Astrocyte (in vitro differentiated cells and primary cell): ENCODE measurements at regions not wholly inside any gene's neighbourhood (a gene's known extent, or its start where the extent isn't known, plus 50 kb on each side); places are given as distances from the start of the nearest gene placed in this dataset.

Experiments
- CTCF ChIP-seq: IDR thresholded peaks from 2 replicates; pipeline ENCODE4 v1.5.1; 2011; ENCODE audit warnings: low read depth, mild to moderate bottlenecking, inconsistent platforms, low read length, moderate library complexity; ENCODE audit not compliant: insufficient read depth
- EZH2 ChIP-seq: IDR thresholded peaks from 2 replicates; pipeline ENCODE4 v1.6.1; 2012; ENCODE audit warnings: mild to moderate bottlenecking, low read length, inconsistent platforms; ENCODE audit not compliant: insufficient read depth

- TF ChIP-seq CTCF = no peak
- TF ChIP-seq EZH2 = no peak
Measured at GRCh38 chr3:134105876-134106556, 76.3 kb upstream of the SLCO2A1 start.
